ENCODE measurements at regions not wholly inside any gene's neighbourhood (a gene's known extent, or its start where the extent isn't known, plus 50 kb on each side); places are given as distances from the start of the nearest gene placed in this dataset.

DNA sequence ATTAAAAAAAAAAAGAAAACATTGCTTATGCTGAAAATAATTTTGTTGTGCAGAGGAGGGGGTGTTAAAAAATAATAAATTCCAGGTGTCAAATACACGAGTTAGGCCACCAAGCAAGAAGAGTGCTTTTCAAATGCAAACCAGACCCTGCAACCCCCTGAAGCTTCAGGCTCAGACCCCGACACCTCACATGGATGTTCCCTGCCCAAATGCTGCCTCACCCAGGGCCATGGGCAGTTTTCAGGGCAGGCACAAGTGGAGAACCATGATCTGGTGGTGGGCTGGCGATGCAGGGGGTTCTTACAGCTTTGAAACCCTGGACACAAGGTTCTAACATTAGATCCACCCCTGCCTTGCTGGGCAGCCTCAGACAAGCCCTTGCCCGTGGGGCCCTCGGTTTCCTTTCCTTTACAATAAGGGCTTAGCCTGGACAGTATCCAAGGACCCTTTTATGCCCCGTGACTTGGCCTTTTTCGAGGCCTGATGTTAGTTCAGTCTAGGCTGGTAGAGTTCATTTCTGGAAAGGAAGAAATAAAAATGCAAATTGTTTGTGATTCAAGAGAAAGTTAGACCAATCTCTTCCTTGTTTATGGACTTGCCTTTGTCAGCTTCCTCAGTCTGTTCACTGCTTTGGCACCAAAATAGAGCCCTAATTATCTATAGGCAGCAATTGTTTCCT is 168.7 kb downstream of the DDX1 start:
- Histone ChIP-seq H3K4me3 (no peak overlapping the region), H3K4me1 (no peaks in the 10 kb centered on the region), H3K9me3 (no peaks in the 10 kb centered on the region), H3K27me3 (no peaks in the 10 kb centered on the region), H3K27ac (no peak overlapping the region), H3K36me3 (no peaks in the 10 kb centered on the region)
- no peak for DNase-seq
- intact Hi-C loops (cut with DNase I; ENCODE audit: low total_unique reads): no loop called here
- no peak for TF ChIP-seq POLR2A (IDR thresholded peaks at IDR 0.05)
- no peak for TF ChIP-seq CTCF (IDR thresholded peaks at IDR 0.05)

DNA sequence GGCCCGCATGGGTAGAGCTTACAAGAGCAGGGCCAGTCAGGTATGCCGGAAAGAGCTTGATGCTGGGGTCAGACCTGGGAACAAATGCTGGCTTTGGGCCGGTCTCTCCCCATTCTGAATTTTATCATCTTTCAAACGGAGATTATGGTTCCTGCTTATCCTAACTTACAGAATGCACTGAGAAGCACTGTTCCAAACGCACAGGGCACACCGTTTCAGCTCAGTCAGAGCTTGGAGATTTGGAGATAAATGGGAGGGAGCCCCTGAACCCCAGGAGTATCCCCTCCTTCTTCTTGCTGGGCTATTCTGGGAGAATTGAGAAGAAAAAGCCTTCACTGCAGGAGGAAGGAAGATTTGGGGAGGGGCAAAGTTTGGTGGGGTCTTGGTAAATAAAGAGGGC is 169.4 kb downstream of the DDX1 start:
- no peak overlapping the region for H3K4me3 ChIP-seq
- TF ChIP-seq POLR2A (IDR thresholded peaks at IDR 0.05) (no peak), CTCF (IDR thresholded peaks at IDR 0.05) (no peak)
- no peaks in the 10 kb centered on the region for H3K4me1 ChIP-seq
- intact Hi-C loops (cut with DNase I; ENCODE audit: low total_unique reads): no loop called here
- no peaks in the 10 kb centered on the region for H3K36me3 ChIP-seq
- H3K27me3 ChIP-seq: no peaks in the 10 kb centered on the region
- H3K27ac ChIP-seq: no peak overlapping the region
- DNase-seq: no peak
- H3K9me3 ChIP-seq: no peaks in the 10 kb centered on the region

DNA sequence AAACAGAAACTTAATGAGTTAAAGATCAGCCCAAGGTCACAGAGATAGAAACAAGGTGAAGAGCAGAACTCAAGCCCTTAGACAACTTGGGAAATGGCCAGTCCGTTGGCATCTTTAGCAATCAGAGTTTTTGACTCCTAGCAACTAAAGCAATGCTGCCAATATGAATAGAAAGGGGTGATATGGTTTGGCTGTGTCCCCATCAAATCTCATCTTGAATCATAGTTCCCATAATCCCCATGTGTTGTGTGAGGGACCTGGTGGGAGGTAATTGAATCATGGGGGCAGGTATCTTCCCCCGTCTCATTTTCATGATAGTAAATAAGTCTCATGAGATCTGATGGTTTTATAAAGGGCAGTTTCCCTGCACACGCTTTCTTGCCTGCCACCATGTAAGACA is 170.2 kb downstream of the DDX1 start:
- TF ChIP-seq POLR2A (IDR thresholded peaks at IDR 0.05): no peak
- no peak for TF ChIP-seq CTCF (IDR thresholded peaks at IDR 0.05)
- no peak overlapping the region for H3K27ac ChIP-seq
- no peaks in the 10 kb centered on the region for H3K4me1 ChIP-seq
- no peak overlapping the region for H3K4me3 ChIP-seq
- intact Hi-C loops (cut with DNase I; ENCODE audit: low total_unique reads): no loop called here
- no peaks in the 10 kb centered on the region for H3K27me3 ChIP-seq
- no peak for DNase-seq
- no peaks in the 10 kb centered on the region for H3K36me3 ChIP-seq
- no peaks in the 10 kb centered on the region for H3K9me3 ChIP-seq

GRCh38 chr2:15762449-15762848 is 170.8 kb downstream of the DDX1 start:
- no peak for DNase-seq

More at GRCh38 chr2:15762449-15762848, 170.8 kb downstream of the DDX1 start:
- Histone ChIP-seq H3K9me3 (no peaks in the 10 kb centered on the region), H3K4me3 (no peak overlapping the region), H3K27ac (no peak overlapping the region), H3K27me3 (no peaks in the 10 kb centered on the region), H3K4me1 (no peaks in the 10 kb centered on the region), H3K36me3 (no peaks in the 10 kb centered on the region)
- intact Hi-C loops (cut with DNase I; ENCODE audit: low total_unique reads): no loop called here
- TF ChIP-seq CTCF (IDR thresholded peaks at IDR 0.05) (no peak), POLR2A (IDR thresholded peaks at IDR 0.05) (no peak)

Data from uterus (tissue), 3 donors.